ENCODE measurements at regions not wholly inside any gene's neighbourhood (a gene's known extent, or its start where the extent isn't known, plus 50 kb on each side); places are given as distances from the start of the nearest gene placed in this dataset.
"Not testable (repeated sequence)": the region's sequence is repeated elsewhere in the genome, so short reads cannot be mapped to it uniquely, and the experiment has no call there.

GRCh38 chr18:78790960-78791359, 188.7 kb upstream of the SALL3 start:
- no peak for DNase-seq

- no peak for DNase-seq
Observed at GRCh38 chr18:78792094-78792493, 187.5 kb upstream of the SALL3 start.

GRCh38 chr18:78792736-78793135, 186.9 kb upstream of the SALL3 start:
- DNase-seq: no peak

- no peak for DNase-seq
Observed at GRCh38 chr18:78793313-78794070, 186.1 kb upstream of the SALL3 start.

GRCh38 chr18:78794071-78794430, 185.6 kb upstream of the SALL3 start:
- no peak for DNase-seq

GRCh38 chr18:78796693-78797455, 182.7 kb upstream of the SALL3 start:
- no peak for DNase-seq

- DNase-seq: no peak
Observed at GRCh38 chr18:78797499-78797898, 182.1 kb upstream of the SALL3 start.

- DNase-seq: no peak
Observed at GRCh38 chr18:78798402-78799175, 181.0 kb upstream of the SALL3 start.

- no peak for DNase-seq
Observed at GRCh38 chr18:78799382-78800089, 180.1 kb upstream of the SALL3 start.

GRCh38 chr18:78800102-78800851, 179.3 kb upstream of the SALL3 start:
- not testable (repeated sequence) for DNase-seq

- no peak for DNase-seq
Observed at GRCh38 chr18:78801011-78801410, 178.6 kb upstream of the SALL3 start.

GRCh38 chr18:78803104-78803503, 176.5 kb upstream of the SALL3 start:
- DNase-seq: no peak

- DNase-seq: no peak
Observed at GRCh38 chr18:78804206-78805030, 175.2 kb upstream of the SALL3 start.

- DNase-seq: no peak
Observed at GRCh38 chr18:78805840-78806239, 173.8 kb upstream of the SALL3 start.

GRCh38 chr18:78807668-78808067, 171.9 kb upstream of the SALL3 start:
- no peak for DNase-seq

- no peak for DNase-seq
Observed at GRCh38 chr18:78809845-78810244, 169.8 kb upstream of the SALL3 start.

GRCh38 chr18:78810706-78811105, 168.9 kb upstream of the SALL3 start:
- no peak for DNase-seq

- no peak for DNase-seq
Observed at GRCh38 chr18:78812067-78812466, 167.6 kb upstream of the SALL3 start.

GRCh38 chr18:78813156-78813555, 166.5 kb upstream of the SALL3 start:
- DNase-seq: no peak

- no peak for DNase-seq
Observed at GRCh38 chr18:78813936-78814710, 165.5 kb upstream of the SALL3 start.

GRCh38 chr18:78814766-78815165, 164.9 kb upstream of the SALL3 start:
- DNase-seq: no peak

Data from COR-L47 (cell line).